GM19395 (cell line): ENCODE measurements at regions not wholly inside any gene's neighbourhood (a gene's known extent, or its start where the extent isn't known, plus 50 kb on each side); places are given as distances from the start of the nearest gene placed in this dataset.

Experiments
- ATAC-seq: cut with Tn5 transposase; IDR thresholded peaks from one replicate; pipeline ENCODE4 v1.9.1; 2021; ENCODE audit warnings: mild to moderate bottlenecking, moderate library complexity; ENCODE audit not compliant: unreplicated experiment

DNA sequence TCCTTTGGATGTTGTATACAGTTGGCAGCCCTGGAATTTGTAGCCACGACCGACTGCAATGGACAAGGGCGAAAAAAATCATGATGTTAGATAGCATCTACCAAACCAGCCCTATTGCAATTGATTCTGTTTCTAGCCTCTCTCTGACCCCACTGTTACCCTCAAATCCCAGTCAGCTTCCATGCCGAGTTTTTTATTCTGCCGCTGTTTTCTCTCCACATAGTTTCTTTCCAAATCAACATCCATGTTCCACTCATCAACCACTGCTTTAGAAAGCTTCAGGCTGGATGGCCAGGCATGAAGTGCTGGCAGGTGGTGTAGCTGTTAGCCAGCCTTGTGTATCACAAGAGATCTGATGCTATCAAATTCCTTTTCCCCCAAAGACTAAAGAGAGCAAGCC, 272.8 kb downstream of the FIGN start:
- ATAC-seq: no peak

DNA sequence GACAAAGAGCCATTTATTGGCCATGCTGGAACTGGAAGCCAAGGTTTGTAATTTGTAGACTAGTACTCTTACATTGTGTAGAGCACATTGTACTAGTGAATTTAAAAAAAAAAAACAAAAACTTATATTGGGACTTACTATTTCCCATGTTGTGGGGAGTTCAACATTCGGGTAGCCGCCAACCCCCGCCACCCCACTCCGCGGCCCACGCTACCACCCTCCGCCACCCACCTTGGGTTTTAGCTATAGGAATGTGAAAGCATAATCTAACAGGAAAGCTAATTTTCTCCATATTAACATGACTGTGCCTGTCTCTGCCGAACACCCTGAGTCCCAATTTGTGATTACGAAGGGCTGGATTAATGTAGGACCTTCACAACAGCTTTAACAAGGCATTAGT, 275.8 kb downstream of the FIGN start:
- no peak for ATAC-seq

DNA sequence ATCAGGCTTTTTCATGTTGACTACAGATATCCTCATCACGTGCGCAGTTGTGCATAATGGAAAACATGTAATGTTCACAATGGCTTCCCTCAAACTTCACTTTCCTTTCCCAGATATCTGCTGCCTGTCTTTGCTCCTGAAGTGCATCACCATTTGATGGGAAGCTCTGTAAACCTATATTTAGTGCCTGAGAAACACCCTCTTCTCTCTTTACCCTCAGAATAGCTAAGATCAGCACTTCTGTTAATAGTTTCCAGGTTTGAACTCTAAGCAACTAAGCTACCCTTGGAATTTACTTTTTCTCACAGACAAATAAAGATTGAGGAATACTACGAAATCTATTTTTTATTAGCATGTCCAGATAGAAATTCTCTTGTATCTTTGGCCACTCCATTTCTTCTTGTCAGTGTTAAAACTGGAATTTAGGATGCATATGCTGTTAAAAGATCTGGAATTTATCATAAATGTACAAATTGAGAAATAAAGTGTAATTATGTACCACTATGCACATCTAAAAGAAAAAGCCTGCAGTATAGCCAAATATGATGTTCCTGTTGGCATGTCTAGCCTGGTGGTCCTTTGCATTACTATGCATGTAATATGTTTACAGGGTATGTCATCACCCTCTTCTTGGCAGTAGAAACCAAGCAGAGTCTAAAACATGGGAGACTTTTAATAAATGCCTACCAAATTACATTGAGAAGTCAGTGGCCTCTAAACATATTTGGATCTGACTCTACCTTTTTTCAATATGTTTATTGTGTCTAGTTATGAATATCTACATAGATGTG, 278.7 kb downstream of the FIGN start:
- ATAC-seq: no peak

DNA sequence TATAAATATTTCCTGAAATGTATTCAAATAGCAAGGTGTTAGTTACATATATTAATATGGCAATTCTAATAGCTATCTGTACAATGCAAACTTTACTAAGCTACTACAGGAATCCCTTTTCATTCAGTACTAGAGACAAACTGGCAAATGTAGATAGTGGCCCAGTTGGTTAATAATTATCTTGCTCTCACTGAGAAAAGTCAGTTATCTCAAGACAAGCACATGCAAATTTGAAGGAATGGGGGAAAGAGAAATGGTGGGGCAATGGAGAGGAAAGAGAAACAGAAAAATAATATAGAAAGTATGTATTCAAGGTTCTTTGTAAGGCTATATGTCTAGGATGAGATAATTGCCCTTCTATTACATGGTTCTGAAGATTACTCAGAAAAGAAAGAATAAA, 280.0 kb downstream of the FIGN start:
- peak; percentile 97 for ATAC-seq

DNA sequence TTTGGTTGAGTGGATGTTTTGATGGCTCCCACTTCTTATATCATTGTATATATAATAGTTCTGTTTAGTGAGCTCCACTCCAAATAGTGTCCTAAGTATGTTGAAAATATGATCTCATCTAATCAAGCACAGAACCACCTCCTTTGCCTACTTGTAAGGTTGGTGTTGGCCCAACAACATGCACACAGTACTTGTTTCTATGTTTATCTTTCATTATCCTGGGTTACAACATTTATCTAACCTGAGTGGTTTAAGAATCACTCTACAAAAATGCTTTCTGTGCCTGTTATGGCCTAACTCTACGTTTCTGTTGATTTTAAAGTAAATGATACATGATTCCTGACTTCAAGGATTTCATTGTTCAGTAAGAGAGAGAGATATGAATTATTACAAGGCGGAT, 281.9 kb downstream of the FIGN start:
- ATAC-seq: no peak

DNA sequence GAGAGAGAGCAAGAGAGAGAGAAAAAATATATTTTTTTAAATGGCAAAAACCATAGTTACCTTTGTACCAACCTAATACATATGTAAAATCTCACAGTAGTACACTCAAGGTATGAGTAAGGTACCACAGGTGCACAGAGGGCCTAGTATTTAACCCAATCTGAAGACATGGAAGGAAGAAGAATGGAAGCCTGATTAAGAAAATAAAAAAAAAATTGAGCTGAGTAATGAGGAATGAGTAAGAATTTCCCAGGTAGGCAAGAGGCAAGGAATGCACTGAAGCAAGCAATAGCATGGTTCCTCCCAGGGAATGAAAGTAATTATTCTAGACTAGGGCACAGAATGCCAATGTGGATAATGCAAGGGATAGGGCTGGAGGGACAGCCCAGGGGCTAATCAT, 294.2 kb downstream of the FIGN start:
- ATAC-seq: no peak

DNA sequence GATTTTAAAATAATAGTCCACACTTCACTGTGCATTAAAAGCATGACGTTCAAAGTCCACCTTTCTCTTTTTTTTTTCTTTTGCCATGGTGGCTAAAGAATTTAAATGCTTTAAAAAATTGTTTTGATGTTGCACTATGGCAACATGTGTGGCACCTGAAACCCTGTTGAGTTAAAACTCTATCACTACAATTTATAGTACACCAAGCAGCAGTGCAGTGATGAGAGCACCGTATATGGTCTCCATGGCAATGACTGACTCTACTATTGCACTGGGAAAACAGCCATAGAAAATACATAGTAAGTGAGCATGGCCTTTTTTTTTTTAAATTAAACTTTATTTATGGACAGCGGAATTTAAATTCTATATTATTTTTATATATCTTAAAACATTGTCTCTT, 298.8 kb downstream of the FIGN start:
- no peak for ATAC-seq

DNA sequence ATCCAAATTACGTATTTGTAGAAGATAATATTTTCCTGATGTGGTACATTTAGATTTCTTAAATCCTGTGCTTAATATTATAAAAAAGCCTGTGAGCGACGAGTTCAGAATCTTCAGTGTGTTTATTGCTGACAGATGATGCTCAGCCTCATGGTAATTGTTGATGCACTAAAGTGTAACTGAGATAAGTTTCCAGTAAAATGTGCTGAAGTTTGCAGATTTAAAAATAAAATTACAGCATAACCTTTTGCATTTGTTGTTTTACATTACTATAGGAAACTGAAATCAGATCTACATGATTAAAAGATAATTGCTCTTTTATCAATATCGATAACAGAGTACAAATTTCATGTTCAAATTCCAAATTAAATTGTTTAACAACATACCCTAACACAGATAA, 307.6 kb downstream of the FIGN start:
- ATAC-seq: no peak

DNA sequence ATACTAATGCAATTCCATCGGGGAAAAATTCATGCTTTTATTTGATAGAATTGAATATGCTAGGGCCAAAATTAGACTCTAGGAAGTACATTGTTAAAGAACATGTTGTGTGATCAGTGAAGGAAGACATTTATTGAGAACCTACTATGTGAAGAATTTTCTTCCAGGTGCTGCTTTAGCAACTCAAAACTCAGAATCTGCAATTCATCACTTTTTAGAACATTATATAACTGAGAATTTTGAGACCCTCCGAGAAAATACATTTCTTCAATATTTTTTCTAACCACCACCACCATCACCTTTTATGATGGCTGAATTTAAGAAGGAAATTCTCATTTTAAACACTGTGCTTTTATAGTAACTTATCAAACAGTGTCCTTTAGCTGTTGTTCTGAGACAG, 315.2 kb downstream of the FIGN start:
- ATAC-seq: no peak

DNA sequence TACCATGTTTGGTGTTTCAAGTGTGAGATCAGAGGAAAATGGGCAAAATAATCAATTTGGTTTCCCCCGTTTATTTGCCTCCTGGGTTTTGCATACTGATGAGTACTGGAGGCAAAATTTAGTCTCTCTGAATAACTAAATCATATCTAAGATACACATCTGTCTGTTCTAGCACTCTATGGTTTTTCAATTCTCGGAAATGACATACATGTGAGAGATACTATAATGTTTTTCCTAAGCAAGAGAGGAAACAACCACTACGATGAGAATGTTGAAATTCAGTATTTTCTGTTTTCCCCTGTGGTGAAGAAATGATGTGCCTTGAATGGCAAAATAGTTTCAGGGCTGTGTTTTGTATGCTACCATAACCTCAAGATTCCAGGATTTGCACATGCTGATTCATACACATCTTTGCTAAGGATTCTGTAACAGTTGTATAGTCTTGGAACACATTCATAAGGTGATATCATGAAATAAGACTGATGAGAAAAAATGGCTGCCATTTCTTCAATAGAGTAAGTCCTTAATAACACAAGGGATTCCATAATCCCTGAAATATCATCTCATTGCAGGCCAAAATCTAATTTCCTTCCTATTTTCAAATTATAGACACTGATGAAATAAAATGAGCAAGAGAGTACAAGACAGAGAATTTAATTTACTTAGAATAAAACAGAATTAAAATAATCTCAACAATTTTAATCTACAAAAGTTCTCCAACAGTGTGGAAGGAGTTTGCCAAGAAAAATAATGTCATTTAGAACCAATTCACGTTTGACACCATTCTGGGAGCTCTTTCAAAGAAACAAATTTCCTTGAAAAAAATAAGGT, 316.6 kb downstream of the FIGN start:
- ATAC-seq: no peak

DNA sequence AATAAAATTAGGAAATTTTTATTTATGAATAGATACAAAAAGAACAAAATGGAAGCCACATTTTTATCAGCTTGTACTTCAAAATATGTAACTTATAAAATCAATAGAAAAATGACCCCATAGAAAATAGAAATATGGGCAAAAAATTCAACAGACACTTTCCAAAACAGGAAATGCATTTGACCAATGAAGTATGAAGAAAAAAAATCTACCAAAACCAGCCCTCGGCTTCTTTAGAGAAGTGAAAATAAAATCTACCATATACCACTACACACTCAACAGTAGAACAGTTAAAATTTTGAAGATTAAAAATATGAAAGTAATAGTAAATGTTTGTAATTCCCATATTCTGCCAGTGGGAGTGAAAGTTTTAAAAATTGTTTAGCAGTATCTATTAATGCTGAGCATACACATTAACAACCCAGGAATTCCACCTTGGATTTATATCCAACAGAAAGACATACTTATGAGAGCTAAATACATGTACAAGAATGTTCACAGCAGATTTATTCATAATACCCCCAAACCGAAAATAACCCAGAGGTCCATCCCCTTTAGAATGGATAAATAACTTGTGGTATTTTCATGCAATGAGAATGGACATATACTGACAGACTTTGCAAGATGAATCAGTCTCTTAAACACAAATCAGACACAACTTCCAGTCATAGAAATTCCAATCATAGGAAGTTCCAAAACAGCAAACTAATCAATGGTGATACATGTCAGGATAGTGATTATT, 318.0 kb downstream of the FIGN start:
- ATAC-seq: peak; percentile 97

DNA sequence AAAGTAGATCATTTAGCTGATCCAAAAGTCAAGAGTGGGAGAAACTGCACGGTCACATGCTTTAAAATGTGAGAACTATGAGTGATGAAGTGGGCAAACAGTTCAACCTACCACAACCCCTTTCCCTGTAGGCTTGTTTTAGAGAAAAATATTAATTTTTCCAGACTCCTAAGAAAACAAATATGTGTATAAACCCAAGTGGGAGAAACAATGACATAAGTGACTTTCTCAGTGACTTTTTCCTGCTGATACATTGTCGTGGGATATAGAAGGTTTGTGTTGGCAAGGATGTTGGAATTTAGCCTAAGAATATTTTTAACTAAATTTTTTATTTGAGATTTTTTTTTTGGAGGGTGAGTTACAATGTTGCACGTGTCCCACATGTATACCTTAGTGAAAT, 321.7 kb downstream of the FIGN start:
- ATAC-seq: no peak

DNA sequence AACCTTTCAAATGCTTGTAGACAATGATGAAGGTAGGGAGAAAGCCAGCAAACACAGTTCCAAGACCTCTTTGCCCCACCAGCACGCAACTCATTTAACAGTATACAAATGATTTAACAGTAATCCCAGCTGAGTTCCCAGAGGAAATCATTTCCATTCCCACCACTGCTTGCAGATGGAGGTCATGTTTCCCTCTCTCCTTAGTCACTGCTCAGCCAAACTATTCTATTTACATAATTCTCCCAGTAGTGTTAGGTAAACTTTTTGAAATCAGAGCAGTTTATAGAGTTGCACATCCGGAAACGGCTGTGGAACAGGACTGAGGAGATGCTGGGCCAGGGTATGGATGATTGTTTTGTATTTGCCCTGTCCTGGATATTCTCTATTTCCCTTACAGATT, 328.5 kb downstream of the FIGN start:
- no peak for ATAC-seq

DNA sequence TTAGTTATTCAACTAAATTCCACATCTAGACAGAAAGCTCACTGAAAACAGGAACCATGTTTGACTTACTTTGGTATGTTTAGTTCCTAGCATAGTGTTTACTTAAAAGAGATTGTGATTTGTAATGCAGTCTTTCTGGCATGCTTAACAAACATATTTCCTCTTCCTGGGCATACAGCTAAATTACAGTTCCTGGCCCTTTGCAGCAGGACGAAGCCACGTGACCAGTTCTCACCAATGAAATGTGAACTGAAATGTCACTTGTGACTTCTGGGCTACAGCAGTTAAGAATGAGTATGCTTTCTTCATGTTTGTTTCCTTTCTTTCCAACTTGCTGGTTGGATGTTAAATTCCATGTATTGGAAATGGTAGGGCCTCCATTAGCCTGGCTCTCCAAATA, 330.5 kb downstream of the FIGN start:
- no peak for ATAC-seq

DNA sequence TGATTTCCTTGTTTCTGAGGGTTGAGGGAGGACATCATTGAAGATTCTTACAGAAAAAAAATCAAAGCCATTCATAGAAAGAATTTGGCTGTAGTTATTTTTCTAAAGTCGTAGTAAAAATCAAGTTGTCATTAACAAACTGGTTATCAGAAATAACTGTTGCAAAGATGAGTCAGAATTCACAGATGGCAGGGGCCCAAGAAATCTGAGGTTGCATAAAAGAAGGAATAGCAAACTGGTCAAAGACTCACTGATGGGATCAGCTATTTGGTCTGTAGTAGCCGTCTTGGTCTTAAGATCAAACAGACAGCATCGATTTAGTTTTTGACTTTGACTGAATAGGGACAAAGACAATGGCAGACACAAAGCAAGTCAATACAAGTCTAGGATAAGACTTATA, 334.3 kb downstream of the FIGN start:
- no peak for ATAC-seq

DNA sequence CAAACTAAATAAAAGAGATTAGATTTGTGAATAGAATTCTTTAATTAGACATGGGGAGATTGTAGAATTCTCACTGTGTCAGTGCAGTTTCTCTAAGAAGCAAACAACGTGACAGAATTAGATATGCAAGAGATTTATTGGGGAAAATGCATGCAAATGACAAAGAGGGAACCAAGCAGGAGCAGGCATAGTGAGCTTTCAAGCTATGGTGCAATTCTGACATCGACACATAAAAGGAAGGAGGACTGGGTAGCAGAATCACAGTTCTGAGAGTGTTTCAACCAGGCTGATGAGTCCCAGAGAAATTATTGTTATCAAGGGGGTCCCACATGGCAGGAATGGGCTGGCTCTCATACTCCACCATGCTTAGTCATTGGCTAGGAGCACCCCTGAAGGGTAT, 338.4 kb downstream of the FIGN start:
- ATAC-seq: no peak

DNA sequence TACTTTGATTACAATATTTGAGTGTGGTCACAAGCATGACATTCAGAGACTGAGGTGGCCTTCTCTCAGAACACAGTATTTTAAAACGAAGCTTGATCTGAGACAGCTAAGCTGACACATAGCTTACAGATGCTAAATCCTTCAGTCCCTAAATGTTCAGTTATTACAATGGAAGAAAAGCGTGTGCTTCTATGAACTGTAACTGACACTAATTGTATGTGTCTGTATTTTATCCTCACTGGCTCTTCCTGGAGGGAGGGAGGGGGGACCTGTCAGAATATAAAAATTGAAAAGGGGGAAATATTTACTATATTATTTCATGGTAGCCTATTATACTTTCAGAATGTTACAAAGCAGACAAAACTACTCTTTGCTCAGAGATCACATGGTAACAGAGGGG, 340.2 kb downstream of the FIGN start:
- no peak for ATAC-seq

DNA sequence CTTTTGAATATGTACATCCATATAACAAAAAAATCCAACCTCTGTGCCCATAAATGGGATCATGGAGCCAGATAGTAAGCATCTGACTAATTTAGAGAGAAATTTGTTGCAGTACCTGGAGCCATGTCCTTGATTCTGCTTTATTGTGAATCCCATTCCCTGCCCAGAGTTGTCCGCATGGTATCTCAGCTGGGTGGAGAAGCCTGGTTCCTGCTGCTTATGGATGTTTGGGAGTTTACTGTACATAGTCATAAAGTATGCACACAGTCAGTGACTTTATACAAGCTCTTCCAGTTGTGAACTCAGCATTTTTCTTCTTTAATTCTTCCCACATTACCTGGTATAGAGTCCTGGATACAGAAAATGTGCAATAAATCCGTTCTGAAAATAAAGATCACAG, 346.0 kb downstream of the FIGN start:
- no peak for ATAC-seq

DNA sequence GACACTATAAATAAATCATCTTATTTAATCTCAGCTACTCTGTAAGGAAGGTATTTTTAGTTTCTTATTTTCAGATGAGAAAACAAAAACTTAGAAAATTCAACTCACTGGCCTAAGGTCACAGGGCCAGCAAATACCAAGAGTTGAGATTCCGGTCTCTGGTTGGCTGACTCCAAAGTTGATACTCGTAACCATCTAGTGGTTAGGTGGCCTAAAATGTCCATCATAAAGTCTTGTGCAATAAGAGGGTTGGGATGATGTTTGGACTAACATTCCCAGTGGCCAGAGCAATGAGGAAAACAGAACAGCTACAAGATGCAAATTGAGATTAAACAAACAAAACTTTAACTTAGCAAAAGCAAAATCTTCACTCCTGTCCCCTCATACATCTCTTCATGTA, 360.3 kb downstream of the FIGN start:
- ATAC-seq: no peak

DNA sequence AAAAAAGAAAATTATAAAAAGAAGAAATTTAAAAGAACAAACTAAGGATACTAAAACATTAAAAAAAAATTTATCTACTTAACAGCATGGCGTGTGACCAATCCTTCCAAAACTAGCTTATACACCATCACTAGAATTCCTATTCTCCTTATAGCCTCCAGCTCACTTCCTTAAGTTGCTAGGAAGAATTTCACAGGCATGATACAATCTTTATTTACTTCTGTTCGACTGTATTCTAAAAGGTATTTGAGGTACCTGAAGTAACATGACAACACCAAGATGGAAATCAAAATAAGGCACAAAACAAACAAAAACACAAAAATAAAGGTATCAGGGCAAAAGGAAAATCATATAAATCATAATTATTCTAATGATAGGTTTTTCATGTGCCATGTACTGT, 360.7 kb downstream of the FIGN start:
- ATAC-seq: no peak

DNA sequence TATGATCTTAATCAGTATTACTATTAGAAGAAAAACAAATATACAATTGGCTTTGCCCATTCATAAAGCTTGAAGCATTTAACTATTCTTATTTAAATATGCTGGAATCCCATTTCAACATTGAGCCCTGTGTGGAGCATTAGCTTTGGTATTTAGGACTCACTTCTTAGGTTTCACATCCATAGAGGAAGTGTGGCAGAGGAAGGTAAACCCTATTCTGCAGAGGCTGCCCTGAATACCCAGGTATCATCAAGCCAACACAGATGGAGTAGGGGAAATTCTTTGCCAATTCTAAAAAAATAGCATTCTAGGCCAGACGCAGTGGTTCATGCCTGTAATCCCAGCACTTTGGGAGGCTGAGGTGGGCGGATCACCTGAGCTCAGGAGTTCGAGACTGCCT, 361.5 kb downstream of the FIGN start:
- no peak for ATAC-seq

DNA sequence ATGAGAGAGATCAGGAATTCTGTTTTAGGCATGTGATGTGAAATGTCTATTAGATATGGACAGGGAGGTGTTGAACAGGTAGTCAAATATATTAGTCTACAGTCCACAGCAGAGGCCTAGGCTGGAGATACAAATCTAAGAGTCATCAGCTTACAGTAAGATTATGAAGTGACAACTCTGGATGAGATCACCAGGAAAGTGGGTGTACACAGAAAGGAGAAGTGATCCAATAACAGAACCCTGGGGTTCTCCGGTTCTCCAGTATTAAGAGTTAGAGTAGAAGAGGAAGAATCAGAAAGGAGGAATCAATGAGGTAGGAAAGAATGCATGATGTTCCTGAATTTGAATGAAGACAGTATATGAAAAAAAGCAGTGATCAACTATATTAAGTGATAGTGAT, 362.3 kb downstream of the FIGN start:
- ATAC-seq: no peak
